ENCODE measurements at regions not wholly inside any gene's neighbourhood (a gene's known extent, or its start where the extent isn't known, plus 50 kb on each side); places are given as distances from the start of the nearest gene placed in this dataset.

DNA sequence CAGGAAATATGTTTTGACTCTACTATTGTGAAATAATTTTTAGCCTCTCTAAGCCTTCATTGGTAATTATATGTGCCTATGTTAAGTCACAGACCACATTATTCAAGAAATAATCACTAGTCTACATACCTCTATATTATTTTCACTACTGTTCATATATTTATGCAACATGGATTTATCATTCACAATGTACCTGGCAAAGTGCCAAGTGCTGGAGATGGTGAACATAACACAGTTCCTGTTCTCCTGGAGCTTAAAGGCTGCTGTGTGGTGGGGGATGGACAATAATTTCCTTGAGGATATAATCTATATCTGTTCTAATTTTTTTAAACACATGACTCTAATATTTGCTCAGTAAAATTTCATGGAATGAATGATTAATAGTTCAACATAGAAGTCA is 527.7 kb upstream of the CXorf51A start:
- TF ChIP-seq CTCF (IDR thresholded peaks at IDR 0.05; ENCODE audit: low read length), result no peak
- no peak for TF ChIP-seq EZH2phosphoT487 (IDR thresholded peaks at IDR 0.05; ENCODE audit: low read length)
- no peak for TF ChIP-seq EZH2 (optimal IDR thresholded peaks at IDR 0.05; ENCODE audit: low read depth, low read length)

Data from MM.1S (cell line).